ENCODE measurements at regions not wholly inside any gene's neighbourhood (a gene's known extent, or its start where the extent isn't known, plus 50 kb on each side); places are given as distances from the start of the nearest gene placed in this dataset.

DNA sequence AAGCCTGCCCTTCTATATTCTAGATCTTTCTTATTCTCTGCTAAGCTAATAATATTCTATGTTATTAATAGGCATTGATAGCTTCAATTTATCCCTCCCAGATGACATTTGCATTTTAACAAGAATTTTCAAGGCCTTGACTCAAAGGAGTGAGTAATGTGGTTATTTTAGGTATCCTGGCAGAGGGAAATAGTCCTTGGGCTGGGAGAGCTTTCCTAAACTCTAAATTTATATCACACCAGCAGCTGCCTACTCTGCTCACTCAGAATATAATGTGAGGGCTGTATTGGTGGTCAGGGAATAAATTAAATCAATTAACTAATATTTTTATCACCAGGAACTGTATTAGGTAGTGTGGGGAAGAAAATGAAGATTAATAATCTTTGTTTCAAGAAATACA lies 74.8 kb upstream of the ADAM23 start:
- H3K27ac Mint-ChIP-seq (ENCODE audit: low read depth, unreplicated experiment): no peak overlapping the region
- POLR2A ChIA-PET: no interaction called here
- CTCF ChIA-PET: interaction anchor here (1.4 kb wide), 1 partner anchor 11 kb away, joined by 3 read pairs; no protein-coding TSS in a partner anchor
- TF ChIP-seq, protein P1, sequence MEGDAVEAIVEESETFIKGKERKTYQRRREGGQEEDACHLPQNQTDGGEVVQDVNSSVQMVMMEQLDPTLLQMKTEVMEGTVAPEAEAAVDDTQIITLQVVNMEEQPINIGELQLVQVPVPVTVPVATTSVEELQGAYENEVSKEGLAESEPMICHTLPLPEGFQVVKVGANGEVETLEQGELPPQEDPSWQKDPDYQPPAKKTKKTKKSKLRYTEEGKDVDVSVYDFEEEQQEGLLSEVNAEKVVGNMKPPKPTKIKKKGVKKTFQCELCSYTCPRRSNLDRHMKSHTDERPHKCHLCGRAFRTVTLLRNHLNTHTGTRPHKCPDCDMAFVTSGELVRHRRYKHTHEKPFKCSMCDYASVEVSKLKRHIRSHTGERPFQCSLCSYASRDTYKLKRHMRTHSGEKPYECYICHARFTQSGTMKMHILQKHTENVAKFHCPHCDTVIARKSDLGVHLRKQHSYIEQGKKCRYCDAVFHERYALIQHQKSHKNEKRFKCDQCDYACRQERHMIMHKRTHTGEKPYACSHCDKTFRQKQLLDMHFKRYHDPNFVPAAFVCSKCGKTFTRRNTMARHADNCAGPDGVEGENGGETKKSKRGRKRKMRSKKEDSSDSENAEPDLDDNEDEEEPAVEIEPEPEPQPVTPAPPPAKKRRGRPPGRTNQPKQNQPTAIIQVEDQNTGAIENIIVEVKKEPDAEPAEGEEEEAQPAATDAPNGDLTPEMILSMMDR (IDR thresholded peaks at IDR 0.05; ENCODE audit: unreplicated experiment): no peak
- H3K27me3 Mint-ChIP-seq (ENCODE audit: insufficient read depth, unreplicated experiment): no peaks in the 10 kb centered on the region
- BruUV-seq (replicated peaks): no TSS peak
- no peaks in the 10 kb centered on the region for H3K36me3 Mint-ChIP-seq (ENCODE audit: insufficient read depth, unreplicated experiment)
- H3K9me3 Mint-ChIP-seq (ENCODE audit: unreplicated experiment): peaks cover 14% of the 10 kb centered on the region
- intact Hi-C loops (cut with micrococcal nuclease): no loop called here
- no peaks in the 10 kb centered on the region for H3K4me1 Mint-ChIP-seq (ENCODE audit: insufficient read depth, unreplicated experiment)
- H3K4me3 Mint-ChIP-seq (ENCODE audit: unreplicated experiment): no peak overlapping the region
- DNase-seq (ENCODE audit: unreplicated experiment): no peak

DNA sequence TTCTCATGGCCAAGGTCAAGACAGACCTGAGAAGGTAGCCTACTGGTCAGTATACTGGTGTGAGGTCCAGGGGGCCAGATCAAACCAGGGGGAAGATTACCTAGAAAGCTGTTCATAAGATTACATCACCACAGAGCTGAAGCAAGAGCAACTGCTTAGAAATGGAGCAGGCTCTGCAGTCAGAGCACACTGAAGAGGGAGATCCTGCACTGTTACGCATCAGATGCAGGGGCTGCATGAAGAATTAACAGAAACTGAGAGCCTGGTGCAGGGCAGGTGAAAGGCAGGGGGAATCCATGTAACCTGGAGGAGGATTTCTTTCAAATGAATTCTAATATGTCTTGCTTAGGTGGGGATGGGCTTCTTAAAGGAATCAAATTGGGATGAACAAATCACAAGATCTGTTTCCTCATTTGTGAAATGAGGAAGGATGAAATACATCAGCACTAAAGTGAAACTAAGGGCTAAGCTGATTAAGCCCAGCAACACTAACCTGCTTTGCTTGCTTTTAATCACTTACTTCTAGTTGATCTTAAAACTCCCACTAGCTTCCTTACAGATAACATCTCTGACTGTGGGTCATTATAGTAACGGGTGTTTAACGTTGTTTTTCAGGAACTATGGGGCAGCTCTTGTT lies 74.3 kb upstream of the ADAM23 start:
- no peak for DNase-seq (ENCODE audit: unreplicated experiment)
- Mint-ChIP-seq H3K27me3 (ENCODE audit: insufficient read depth, unreplicated experiment) (no peaks in the 10 kb centered on the region), H3K27ac (ENCODE audit: low read depth, unreplicated experiment) (no peak overlapping the region), H3K4me1 (ENCODE audit: insufficient read depth, unreplicated experiment) (no peaks in the 10 kb centered on the region), H3K9me3 (ENCODE audit: unreplicated experiment) (peaks cover 14% of the 10 kb centered on the region), H3K4me3 (ENCODE audit: unreplicated experiment) (no peak overlapping the region), H3K36me3 (ENCODE audit: insufficient read depth, unreplicated experiment) (no peaks in the 10 kb centered on the region)
- POLR2A ChIA-PET: no interaction called here
- BruUV-seq (replicated peaks): no TSS peak
- intact Hi-C loops (cut with micrococcal nuclease): no loop called here
- TF ChIP-seq, protein P1 (IDR thresholded peaks at IDR 0.05; ENCODE audit: unreplicated experiment): no peak
- CTCF ChIA-PET: interaction anchor here (1.4 kb wide), 1 partner anchor 10 kb away, joined by 3 read pairs; no protein-coding TSS in a partner anchor

GRCh38 chr2:206375956-206376355 lies 67.4 kb upstream of the ADAM23 start:
- no peaks in the 10 kb centered on the region for H3K36me3 Mint-ChIP-seq (ENCODE audit: insufficient read depth, unreplicated experiment)
- no peak overlapping the region for H3K4me3 Mint-ChIP-seq (ENCODE audit: unreplicated experiment)
- no peaks in the 10 kb centered on the region for H3K4me1 Mint-ChIP-seq (ENCODE audit: insufficient read depth, unreplicated experiment)
- TF ChIP-seq, protein P1 (IDR thresholded peaks at IDR 0.05; ENCODE audit: unreplicated experiment): no peak
- no peaks in the 10 kb centered on the region for H3K27me3 Mint-ChIP-seq (ENCODE audit: insufficient read depth, unreplicated experiment)
- ChIA-PET CTCF (no interaction called here), POLR2A (no interaction called here)
- DNase-seq (ENCODE audit: unreplicated experiment): no peak
- H3K27ac Mint-ChIP-seq (ENCODE audit: low read depth, unreplicated experiment): no peak overlapping the region
- peaks cover 18% of the 10 kb centered on the region for H3K9me3 Mint-ChIP-seq (ENCODE audit: unreplicated experiment)
- no TSS peak for BruUV-seq (replicated peaks)
- intact Hi-C loops (cut with micrococcal nuclease): no loop called here

GRCh38 chr2:206378835-206379234 lies 64.5 kb upstream of the ADAM23 start:
- POLR2A ChIA-PET: no interaction called here
- H3K27me3 Mint-ChIP-seq (ENCODE audit: insufficient read depth, unreplicated experiment): no peaks in the 10 kb centered on the region
- BruUV-seq (replicated peaks): no TSS peak

More at GRCh38 chr2:206378835-206379234, 64.5 kb upstream of the ADAM23 start:
- H3K4me1 Mint-ChIP-seq (ENCODE audit: insufficient read depth, unreplicated experiment): no peaks in the 10 kb centered on the region
- H3K36me3 Mint-ChIP-seq (ENCODE audit: insufficient read depth, unreplicated experiment): no peaks in the 10 kb centered on the region
- TF ChIP-seq, protein P1 (IDR thresholded peaks at IDR 0.05; ENCODE audit: unreplicated experiment): no peak
- H3K4me3 Mint-ChIP-seq (ENCODE audit: unreplicated experiment): no peak overlapping the region
- H3K9me3 Mint-ChIP-seq (ENCODE audit: unreplicated experiment): peaks cover 8% of the 10 kb centered on the region
- no peak overlapping the region for H3K27ac Mint-ChIP-seq (ENCODE audit: low read depth, unreplicated experiment)
- no peak for DNase-seq (ENCODE audit: unreplicated experiment)
- CTCF ChIA-PET: interaction anchor here (0.7 to 0.8 kb wide), 2 partner anchors 11 to 1262 kb away, joined by 3 read pairs; no protein-coding TSS in a partner anchor
- intact Hi-C loops (cut with micrococcal nuclease): no loop called here
